Umbilical cord (tissue), 1 donor: ENCODE measurements at regions not wholly inside any gene's neighbourhood (a gene's known extent, or its start where the extent isn't known, plus 50 kb on each side); places are given as distances from the start of the nearest gene placed in this dataset.

Experiments used
- DNase-seq: peaks from one replicate; pipeline ENCODE4 v3.0.0-alpha.2; 2015; ENCODE audit warnings: low spot score

DNA sequence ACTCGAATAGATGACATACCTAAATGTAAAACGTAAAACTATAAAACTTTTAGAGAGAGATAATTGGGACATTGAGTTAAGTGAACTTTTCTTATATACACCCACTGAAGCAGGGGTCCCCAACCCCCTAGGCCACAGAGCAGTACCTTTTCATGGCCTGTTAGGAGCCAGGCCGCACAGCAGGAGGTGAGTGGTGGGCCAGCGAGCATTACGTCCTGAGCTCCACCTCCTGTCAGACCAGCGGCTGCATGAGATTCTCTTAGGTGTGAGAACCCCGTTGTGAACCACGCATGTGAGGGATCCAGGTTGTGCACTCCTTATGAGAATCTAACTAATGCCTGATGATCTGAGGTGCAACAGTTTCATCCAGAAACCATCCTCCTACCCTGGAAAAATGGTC is 114.8 kb downstream of the HMX1 start:
- DNase-seq = no peak

DNA sequence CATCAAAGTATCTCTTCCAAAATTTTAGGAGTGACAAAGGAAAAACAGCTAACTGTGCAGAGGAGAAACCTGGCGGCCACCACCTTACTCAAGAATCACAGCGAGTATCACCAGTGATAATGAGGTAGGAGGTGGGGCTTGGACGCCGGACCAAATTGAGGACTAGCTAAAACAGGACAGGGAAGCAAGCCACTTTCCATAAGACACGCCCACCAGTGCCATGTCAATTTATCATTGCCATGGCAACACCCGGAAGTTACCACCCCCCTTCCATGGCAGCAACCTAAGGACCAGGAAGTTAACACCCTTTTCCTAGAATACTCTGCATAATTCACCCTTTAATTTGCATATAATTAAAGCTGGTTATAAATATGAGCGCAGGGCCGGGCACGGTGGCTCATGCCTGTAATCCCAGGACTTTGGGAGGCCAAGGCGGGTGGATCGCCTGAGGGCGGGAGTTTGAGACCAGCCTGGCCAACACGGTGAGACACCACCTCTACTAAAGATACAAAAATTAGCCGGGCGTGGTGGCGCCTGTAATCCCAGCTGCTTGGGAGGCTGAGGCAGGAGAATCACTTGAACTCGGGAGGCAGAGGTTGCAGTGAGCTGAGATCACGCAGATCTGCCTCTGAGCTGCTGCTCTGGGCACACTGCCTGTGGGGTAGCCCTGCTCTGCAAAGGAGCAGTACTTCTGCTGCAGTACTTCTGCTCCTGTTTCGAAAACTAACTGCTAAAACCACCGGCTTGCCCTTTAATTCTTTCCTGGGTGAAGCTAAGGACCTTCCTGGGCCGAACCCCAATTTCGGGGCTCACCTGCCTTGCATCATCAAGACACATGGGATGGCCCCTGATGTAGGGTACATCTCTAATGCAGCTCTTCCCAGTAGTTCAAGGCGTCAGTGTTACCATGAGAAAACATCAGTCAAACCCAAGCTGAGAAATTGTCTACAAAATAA is 116.7 kb downstream of the HMX1 start:
- no peak for DNase-seq

DNA sequence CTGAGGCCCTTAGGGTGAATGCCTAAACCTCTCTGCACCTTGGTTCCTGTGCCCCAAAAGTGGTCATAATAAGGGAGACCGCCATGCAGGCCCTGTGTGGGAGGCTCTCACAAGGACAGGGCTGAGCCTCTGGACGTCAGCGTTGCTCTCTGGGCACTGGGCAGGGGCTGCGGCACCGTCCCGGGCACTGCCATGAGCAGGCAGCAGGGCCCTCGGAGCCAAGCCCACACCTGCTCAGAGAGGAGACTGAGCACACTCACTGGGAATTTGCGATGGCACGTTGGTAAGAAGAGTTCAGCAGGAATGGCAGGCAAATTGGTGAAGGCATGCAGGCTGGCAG is 123.4 kb downstream of the HMX1 start:
- DNase-seq = no peak

DNA sequence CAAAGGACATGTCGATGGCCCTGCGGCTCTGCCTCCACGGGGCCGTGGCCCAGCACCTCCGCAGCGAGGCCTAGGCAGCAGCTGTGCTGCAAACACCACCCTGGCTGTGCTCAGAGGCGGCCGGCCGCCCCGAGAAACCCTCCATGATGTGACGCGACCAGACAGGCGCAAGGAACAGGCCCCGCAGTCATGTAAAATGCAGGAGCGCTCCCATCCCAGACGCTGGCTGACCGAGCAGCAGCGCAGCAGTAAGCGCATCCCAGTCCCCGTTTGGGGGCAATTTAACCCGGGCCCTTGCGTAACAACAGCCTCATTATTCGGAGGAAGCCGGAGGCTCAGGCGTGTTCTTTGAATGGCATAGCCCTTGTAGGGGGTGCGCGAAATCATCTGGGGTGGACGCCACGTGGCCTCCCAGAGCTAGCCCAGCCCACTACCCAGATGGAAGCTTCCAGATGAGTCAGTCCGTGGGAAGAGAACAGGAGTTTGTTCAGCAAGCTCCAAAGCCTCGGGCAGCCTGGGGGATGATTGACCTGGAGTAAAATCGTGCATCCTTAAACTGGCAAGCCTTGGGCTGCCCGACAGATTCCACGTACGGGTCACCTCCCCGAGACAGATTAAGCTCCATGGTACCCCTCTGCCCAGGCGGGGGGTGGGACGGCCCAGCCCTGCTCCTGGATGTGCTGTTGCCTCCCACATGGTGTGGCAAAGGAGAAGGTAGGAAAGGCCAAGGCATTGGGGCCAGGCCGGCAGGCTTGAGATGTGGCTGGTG is 124.0 kb downstream of the HMX1 start:
- no peak for DNase-seq

DNA sequence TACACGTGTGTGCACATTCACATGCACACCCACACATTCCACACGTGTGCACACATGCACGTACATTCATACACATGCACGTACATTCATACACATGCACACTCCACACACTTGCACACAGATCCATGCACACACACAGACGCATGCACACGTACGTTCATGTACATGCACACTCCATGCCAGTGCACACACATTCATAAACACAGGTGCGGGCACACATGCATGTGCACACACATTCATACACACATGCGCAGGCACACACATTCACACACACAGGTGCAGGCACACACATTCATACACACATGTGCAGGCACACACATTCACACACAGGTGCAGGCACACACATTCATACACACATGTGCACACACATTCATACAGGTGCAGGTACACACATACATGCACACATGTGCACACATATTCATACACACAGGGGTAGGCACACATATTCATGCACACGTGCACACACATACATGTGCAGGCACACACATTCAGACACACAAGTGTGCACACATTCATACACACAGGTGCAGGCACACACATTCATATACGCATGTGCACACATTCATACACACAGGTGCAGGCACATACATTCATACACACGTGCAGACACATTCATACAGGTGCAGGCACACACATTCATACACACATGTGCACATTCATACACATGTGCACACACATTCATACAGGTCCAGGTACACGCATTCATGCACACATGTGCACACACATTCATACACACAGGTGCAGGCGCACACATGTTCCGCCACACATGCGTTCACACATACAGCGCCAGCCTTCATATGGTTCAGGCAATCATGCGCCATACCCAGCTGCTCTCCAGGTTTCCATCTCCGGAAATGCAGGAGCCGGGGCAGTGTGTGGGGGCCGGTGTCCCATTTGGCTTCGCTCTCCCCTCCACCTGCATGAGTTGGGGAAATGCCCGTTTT is 124.8 kb downstream of the HMX1 start:
- DNase-seq = no peak

DNA sequence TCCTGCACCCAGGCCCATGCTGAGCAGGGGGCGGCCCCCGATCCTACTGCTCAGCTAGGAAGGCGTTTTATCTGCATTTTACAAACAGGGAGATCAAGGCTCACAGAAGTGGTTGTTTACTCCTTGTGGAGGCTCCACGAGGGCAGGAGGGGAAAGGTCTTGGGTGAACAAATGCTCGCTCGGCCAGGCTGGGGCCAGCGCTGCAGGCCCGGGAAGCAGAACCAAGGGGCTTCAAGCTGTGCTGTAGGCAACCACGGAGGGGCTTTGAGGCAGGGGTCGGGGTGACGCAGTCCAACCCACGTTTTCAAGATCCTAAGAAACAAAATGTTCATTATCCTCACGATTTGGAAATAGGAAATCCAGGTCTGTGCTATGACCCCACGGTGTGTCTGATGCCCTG is 125.8 kb downstream of the HMX1 start:
- DNase-seq = no peak

DNA sequence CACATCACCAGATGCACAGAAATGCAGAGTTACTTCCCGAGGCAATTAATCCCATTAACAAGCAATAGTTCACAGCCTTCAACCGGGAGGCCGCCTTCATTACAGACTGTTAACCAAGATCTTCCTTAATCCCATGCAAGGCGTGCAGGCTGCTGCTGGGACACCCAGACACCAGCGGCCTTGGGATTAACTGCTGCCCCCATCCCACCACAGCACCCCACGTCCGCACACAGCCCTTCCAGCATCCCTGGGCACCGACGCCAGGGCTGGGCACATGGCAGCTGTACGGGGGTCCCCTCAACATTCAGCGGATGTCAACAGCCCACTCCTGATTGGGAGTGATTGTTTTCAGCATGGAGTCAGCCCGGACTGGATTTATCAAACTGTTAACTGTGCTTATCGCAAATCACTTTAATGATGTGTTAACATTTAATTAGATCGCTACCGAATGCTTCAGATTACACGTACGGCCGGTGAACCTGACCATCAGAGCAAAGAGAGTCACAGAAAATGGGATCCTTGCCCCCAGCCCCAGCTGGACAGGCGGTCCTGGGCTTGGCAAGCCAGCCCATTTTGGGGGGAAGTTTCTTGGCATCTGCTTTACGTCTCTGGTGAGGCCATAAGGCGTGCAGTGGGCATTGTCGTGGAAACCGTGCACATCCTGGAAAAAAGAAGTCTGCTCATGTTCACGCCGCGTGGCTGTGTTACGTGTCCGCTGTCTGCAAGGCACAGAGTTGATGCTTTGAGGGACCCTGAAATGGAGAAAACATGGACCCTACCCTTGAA is 126.4 kb downstream of the HMX1 start:
- DNase-seq = no peak

DNA sequence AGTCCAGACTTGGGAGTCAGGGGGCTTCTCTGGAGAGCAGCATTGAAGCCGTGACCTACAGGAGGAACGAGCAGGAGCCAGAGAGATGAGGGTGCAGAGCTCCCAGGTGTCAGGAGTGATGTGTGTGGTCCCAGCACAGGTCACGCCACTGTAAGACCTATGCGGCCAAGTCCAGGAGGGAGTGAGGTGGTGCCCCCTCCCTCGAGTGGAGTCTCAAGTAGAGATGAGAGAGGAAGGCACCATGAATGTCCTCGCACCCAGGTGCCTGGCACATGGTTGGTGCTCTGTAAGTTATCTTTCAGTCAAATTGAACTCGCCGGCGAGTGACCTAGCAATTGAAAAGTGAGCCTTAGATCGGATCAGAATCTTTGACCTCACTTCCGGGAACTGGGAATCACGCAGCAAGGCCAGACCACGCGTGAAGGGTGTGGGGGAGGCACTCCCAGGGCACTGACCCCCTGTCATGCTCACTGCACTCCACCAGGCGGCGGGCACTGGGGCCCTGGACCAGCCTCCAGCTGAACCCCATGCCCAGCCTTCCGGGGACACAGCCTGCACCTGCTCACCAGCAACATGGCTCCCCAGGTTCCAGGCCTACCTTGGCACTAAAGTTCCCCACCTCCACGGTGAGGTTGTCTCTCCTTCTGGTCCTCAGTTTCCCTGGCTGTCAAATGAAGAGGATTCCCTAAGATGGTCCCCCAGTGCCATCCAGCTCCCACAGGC is 127.4 kb downstream of the HMX1 start:
- no peak for DNase-seq

DNA sequence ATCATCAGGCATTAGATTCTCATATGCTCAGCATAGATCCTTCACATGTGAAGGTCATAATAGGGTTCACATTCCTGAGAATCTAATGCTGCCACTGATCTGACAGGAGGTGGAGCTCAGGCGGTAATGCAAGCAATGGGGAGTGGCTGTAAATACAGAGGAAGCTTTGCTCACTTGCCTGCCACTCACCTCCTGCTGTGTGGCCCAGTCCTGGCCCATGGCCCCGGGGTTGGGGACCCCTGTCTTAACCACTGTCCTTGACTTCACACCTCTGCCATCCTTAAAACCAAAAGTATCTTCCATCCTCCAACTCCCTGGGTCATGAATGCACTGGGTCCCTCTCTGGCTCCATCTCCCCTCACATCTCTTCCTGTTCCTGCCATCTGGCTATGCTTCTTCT is 129.1 kb downstream of the HMX1 start:
- DNase-seq = no peak

DNA sequence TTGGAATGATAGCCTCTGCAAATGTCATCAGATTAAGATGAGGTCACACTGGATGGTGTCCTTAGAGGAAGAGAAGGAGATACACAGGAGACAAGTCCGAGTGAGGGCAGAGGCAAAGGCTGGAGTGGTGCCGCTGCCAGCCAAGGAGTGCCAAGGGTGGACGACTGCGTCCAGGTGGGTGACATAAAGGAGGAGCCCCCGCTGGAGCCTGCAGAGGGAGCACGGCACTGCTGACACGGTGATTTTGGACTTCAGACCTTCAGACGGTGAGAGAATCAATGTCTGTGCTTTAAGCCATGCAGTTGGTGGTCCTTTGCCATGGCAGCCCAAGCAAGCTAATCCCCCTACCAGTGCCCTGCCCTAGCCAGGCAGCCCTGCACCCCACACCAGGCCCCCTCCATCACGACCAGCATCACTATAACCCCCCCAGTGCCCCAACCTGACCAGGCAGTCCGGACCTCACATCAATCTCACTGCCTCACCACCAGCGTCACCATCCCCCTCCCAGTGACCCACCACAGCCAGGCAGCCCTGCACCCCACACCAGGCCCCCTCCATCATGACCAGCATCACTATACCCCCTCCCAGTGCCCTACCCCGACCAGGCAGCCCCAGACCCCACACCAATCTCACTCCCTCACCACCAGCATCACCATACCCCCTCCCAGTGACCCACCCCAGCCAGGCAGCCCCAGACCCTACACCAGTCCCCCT is 130.0 kb downstream of the HMX1 start:
- no peak for DNase-seq

DNA sequence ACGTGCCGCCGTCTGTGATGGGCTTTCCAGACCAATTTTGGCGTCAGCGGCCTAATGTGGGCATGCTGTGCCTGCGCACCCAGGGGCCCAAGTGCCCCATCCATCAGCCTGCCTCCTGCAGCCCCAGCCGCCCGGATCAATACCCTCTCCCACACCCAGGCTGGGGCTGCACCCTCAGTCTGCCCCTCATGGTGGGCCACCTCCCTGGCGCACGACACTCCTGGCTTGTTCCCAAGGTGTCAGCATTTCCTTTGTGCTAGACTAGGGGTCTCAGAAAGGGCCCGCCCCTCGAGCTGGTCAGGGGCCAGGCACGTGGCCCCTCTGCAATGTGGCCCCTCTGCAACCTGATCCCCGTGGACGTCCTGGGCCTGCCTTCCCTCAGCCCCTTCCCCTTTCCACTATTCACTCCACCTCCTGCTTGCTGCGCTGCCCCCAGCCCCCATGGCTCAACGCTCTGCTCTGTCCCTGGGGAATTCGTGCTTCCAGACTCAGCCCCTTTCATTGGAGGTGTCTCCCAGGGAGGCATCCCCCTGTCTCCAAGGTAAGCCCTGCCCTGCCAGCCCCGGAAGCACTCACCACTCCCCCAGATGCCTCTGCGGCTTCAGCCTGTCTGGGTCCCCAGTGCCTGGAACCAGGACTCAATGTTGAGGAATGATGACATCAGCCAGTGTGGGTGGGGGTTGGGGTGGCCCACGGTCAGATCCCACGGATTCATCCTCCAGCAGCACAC is 130.8 kb downstream of the HMX1 start:
- no peak for DNase-seq

DNA sequence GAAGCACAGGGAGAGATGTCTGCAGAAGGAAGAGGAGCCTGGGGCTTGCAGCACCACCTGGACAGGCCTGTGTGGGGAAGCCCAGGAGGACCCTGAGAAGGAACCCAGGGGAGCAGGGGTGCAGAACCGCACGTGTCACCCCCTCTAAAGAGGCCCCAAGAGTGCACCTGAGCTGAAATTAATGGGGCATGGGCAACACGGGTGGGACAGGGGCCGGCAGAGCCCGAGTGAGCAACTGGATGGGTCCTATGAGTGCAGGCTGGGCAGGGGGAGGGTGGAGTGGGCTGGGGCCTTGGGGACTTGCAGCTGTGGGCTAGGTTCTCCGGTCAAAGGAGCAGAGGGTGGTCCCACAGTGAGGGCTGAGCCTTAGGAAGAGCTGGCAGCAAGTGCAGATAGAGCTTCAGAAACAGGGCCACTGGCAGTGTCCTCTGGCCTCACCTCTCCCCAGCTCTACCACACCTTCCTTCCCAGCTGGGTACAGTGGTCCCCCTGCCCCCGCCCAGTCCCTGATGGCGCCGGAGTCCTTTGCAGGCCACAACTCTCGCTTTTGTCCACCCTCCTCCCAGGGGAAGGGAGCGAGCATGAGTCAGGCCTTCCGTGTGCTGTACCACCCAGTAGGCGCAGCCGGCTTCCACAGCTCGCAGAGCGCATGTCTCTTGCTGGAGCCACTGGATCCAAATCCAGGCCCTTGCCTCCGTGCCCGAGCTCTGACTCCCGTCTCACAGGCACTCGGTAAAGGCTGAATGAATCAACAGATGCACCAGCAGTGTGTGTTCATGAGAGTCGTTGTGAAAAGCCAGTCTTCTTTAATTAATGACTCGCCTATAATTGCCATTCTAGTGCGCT is 131.6 kb downstream of the HMX1 start:
- no peak for DNase-seq

DNA sequence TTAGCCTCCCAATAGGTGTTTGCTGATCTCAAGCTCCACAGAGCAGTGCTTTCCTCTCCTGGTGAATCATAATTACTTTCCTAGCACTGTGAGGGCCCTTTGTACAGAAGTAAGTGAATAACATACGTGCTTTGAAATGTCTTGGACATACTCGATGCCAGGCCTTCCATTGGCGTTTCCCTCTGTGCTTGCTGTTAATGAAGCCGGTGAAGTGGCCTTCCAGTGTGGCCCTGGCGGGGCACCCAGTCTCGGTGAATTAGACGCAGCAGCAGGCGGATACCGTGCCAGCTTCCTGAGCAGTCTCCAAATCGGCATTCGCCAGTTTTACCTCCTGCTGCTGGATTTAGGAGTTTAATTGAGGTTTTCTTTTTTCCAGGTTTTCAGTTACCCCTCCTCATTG is 132.3 kb downstream of the HMX1 start:
- DNase-seq = no peak

DNA sequence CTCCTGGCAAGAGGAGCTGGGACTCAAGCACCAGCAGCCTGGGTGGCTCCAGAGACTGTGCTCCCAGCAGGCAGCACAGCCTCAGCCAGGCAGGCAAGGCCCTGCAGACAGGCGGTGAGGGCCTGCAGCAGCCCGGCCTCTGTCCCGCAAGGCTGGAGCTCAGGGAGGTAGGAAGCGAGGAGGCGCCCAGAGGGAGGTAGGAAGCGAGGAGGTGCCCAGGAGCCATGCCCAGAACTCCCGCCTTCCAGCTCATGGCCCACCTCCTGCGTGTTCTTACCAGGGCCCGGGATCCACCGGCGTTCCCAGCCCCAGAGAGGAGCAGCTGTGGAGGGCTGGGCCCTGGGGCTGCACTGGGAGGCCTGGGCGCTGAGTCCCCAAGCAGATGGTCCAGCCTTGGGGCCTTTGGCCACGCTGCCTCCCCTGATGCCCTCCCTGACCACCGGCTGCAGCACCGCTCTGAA is 133.1 kb downstream of the HMX1 start:
- DNase-seq = no peak

DNA sequence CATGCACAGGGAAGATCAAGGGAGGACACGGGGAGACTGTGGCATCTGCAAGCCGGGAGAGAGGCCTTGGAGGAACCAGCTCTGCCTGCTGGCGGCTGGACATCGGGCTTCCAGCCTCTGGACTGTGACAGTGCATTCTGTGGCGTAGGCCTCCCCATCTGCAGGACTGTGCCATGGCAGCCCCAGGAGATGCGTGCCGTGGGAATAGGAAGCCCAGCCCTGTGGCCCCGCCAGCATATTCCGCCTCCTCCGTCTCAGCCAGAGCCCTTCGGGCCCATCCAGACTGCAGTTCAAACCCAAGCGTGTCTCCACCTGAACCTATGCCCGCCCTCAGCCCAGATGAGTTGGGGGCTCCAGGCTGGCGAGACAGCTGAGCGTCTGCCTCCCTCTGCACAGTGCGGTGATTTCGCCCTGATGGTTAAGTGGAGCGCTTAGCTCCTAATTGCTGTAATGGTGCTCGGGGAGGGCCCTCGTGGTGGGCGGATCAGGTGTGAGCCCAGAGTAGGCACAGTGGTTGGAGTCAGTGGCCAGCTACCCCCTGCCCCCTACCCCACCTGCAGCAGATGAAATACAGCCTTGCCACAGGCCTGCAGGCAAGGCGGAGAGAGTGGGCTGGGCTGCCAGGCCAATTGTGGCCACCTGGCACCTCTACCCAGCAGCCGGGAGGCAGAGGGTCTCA is 133.9 kb downstream of the HMX1 start:
- DNase-seq = no peak

DNA sequence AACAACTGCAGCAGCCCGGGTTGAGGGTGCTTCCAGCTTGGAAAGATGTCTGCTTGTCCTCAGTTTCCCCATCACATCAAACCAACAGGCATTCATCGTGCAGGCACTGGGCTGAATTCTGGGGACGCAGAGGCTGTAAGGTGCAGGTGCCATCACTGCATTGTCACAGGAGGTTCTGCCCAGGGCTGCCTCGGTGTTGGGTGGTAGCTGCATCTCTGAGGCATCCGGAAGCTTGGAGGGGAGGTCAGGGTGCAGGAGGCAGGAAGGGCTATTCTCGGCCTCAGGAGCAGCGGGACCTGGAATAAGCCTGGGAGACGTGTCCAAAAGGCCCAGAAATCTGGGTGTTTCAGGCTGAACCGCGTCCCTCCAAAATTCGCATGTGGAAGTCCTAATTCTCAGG is 134.6 kb downstream of the HMX1 start:
- DNase-seq = no peak

DNA sequence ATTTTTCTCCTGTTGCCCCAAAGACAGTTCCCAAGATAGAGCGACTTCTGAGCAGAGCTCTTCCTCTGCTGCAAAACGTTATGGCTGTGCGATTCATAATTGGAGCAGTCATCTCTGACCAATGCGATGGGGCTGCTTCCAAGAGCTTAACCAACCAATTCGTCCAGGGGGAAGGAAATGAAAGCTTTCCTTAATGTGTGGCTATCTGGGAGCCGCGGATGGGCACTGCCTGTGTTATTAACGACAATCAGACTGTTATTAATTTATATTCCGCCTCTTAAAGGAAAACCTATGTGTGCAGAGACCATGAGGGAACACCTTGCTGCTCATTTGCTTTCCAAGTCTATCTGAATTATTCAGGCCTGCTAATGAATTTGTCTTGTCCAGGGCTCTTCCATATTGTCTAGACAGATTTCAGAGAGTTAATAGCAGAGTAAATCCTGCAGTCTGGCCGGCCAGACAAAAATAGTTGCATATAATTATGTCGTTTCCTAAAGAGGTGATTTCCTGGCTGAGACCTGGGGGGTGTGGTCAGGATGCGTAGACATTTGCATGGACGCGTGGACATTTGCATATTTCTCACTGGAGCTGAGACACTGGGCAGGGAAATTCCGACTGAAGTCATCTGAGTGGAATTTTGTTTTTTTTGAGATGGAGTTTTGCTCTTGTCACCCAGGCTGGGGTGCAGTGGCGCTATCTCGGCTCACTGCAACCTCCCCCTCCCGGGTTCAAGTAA is 135.4 kb downstream of the HMX1 start:
- DNase-seq = no peak
